GM12872 (cell line): ENCODE measurements at regions not wholly inside any gene's neighbourhood (a gene's known extent, or its start where the extent isn't known, plus 50 kb on each side); places are given as distances from the start of the nearest gene placed in this dataset.

Experiments used
- TF ChIP-seq, protein P1 (sequence below): IDR thresholded peaks from 3 replicates; pipeline ENCODE4 v1.5.1; 2011; ENCODE audit warnings: low read depth, mild to moderate bottlenecking, low read length, moderate library complexity; ENCODE audit not compliant: insufficient read depth

DNA sequence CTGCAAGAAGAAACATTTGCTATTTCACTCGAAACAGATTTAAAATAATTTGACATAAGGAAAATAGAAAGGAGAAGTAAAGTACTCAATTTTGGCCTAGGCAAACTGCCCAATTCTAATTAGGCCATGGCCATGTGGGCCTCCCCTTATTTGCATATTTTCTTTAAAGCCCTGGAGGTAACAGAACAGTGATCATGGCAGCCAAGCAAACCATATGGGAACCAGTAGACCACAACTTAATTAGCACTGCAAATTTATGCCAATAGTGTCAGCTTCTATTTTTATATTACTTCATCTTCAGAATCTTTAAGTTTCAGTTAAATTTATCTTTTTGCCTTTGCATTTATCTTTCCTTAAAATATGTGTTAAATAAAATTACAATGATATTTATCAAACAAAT is 63.3 kb upstream of the THSD7A start:
- TF ChIP-seq, protein P1, sequence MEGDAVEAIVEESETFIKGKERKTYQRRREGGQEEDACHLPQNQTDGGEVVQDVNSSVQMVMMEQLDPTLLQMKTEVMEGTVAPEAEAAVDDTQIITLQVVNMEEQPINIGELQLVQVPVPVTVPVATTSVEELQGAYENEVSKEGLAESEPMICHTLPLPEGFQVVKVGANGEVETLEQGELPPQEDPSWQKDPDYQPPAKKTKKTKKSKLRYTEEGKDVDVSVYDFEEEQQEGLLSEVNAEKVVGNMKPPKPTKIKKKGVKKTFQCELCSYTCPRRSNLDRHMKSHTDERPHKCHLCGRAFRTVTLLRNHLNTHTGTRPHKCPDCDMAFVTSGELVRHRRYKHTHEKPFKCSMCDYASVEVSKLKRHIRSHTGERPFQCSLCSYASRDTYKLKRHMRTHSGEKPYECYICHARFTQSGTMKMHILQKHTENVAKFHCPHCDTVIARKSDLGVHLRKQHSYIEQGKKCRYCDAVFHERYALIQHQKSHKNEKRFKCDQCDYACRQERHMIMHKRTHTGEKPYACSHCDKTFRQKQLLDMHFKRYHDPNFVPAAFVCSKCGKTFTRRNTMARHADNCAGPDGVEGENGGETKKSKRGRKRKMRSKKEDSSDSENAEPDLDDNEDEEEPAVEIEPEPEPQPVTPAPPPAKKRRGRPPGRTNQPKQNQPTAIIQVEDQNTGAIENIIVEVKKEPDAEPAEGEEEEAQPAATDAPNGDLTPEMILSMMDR: no peak

DNA sequence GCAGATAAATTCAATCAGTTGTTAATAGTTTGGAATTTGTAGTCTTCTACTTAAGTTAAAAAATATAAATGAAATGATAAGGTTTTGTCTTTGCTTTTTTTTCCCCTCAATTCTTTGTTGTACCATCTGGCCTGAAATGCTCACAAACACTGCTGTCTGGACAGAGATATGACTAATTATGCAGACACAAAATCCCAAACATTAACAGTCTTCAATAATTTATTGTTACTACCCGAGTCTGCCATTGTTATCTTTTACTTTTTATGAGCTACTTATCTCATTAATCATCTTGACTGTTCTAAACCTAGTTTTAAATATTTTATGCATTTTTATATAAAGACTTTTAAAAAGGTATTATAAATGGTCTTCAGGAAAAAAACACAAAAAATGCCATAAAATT is 64.7 kb upstream of the THSD7A start:
- TF ChIP-seq, protein P1: no peak

DNA sequence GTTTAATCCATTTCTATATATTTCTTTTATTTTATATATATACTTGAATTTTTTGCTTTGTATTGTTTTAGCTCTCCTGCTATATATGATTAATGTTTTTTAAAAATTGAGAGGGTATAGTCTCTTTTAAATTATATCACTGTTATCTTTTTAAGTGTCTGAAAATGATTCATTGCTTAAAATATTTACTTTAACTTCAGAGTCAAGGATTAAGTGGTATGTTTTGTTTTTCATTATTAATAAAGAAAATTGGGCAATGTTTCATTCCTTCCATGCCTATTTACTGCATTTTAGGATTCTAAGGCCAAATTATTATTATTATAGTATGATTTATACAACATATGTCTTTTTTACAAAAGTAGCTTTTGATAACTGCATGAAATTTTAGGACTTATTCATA is 67.2 kb upstream of the THSD7A start:
- TF ChIP-seq, protein P1: no peak

DNA sequence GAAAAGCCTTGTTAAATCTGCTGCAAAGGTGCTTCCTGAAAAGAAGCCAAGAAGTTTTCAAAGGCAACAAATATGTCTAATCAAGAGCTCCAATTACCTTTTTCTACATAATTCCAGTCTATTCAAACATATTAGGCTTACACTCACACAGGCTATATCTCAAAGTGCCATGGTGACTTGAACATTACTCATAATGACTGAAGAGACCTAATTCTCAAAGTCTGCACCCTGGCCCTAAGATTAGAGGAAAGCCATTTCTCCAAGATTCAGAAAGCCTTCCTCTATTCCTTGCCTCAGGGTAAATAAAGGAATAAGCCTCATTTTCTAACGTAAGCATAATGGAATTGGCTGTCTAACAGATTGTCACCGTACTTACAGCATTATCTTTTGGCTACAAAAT is 78.3 kb upstream of the THSD7A start:
- TF ChIP-seq, protein P1: no peak

DNA sequence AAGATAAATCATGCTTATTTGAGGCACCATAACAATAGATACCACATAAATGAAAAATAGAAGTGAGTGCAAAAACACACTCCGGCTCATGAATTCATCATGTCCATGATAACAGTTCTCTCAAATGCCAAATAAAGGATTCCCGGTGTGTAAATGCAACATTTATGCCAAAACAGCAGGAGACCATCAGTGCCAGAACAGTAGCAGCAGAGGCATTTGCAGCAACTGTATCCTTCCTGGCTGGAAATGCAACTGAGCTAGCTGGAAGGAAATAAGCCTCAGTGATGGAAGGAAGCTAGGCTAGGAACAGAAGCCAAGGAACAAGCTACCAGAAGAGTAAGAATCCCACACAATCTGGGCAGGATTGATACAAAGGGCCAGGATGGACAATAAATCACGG is 79.9 kb upstream of the THSD7A start:
- TF ChIP-seq, protein P1: no peak

DNA sequence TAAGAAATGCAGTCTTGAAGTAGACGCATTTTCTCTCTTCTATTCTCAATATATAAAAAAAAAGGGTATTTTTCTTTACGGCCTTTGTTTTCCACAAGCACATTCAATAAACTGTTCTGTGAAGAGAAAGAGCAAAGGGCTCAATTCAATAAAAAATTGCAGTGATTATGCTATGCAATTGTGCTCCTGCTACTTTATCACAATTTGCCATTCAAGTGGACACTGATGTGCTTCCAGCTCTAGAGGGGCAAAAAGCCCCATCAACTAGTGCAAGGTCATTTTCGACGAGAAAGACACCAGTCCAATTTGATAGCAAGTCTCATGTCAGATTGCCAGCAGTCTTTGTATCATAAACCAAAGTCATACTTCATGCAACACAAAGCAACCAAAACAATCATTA is 82.6 kb upstream of the THSD7A start:
- TF ChIP-seq, protein P1: no peak

DNA sequence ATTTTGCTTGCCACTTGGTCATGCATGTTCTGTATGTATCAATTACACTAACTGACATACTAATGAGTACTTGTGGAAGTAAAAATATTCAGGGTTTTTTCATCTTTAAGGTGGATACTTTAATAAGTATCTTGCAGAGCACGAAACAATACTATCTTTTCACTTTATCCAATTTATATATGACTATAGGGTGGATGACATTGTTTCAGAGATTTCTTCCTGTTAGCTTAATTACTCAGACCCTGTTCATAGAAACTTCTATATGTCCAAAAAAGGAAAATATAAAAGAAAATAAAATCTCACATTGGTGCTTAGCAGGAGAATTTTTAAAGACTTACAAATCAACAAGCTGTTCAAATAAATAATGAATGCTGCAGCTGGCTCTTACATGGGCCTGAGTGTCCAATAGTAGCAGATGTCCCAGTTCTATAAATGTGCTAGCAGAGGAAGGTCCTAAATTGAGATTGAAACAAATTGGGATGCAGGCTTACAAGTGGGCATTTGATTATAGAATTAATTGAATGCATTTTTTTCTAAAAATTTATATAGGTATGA is 91.5 kb upstream of the THSD7A start:
- TF ChIP-seq, protein P1: no peak

DNA sequence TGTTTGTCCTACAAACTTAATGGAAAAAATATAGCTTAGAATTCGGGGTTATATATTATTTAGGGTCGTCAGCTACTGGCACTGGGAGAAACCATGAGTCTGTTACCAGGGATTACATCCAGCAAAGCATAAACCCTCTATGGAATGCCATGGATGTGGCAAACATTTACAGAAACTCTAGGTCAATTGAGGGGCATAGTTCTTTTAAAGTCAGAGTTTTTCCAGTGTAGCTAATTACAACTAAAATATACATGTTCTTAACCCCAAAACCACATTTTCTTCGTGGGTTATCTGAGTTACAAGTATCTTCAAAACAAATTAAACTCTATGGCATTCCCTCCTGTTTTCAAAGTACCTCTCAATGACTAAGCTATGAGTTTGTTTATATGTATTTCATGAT is 99.3 kb upstream of the THSD7A start:
- TF ChIP-seq, protein P1: no peak
